NCI-H1694 (cell line): ENCODE measurements at regions not wholly inside any gene's neighbourhood (a gene's known extent, or its start where the extent isn't known, plus 50 kb on each side); places are given as distances from the start of the nearest gene placed in this dataset.

ENCODE experiments used
- DNase-seq: peaks from one replicate; lab custom pipeline; 2025; lab: John Stamatoyannopoulos, UW

DNA sequence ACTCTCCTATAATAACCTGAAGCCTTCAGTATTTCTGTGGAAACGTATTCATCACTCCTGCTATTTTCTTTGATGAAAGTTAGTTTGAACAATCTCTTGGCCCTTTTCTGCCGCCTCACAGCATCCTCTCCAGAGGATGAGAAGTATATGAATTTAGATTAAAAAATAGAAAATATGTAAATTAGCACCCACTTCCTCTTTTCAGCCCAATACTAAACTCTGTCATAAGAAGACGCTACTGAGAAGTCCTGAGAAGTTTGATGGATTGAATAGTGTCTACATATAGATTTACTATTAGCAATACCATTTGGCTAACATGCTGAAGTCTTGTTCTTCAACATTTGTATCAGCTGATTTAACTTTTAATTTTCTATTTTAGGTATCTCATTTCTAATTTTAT lies 526.4 kb upstream of the SPHKAP start:
- DNase-seq: no peak

DNA sequence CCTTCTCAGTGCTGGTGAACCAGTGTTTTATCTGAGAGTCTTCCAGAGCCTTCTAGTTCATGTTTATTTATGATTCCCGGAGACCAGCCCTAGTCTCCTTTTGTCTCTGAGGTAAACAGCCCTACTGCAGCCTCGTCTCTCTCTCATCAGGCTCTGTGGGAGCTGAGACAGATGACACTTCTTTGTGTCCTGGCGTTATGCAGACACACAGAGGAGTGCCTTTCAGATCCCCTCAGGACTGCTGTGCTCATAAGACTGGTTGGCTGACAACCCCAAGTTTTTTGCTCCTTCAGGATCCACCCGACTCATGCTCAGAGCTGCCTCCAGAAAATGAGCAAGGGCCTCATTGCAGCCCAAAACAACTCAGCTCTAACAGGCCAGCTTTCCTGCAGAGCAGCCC lies 523.8 kb upstream of the SPHKAP start:
- DNase-seq: no peak

DNA sequence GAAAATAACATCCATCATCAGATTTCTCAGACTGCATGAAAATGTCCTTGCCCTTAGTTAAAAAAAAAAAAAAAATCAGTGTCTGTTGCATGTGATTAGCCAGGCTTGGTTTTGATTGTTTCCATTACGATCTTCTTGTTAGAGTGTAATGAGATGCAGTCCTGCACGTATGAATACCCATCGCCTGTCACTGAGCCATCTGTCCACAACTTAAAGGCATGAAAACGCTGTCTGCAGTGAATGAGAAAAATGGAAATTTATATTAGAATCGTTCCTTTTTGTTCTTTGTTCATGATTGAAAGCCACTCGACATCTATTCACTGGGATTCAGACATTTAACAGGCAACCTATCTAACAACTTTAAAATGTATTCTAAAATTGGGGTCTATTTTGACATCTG lies 521.7 kb upstream of the SPHKAP start:
- DNase-seq: peak; percentile 12

DNA sequence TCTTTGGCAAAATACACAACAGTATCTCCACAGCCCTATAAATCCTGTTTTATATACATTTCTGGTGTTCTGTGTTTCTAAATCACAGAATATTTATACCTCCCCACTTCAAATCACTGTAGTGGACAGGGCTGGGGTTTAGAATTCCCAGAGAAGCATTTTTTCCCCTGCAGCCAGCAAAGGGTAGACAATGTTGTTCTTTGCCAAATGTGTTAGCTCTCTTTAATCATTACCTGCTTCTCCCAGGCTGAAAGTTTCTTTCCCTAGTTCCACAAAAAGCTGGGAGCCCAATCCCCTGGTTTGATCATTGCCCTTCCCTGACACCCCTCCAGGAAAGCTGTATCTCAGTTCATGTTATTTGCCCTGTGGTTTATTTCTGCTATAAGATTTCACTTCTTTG lies 520.0 kb upstream of the SPHKAP start:
- no peak for DNase-seq

DNA sequence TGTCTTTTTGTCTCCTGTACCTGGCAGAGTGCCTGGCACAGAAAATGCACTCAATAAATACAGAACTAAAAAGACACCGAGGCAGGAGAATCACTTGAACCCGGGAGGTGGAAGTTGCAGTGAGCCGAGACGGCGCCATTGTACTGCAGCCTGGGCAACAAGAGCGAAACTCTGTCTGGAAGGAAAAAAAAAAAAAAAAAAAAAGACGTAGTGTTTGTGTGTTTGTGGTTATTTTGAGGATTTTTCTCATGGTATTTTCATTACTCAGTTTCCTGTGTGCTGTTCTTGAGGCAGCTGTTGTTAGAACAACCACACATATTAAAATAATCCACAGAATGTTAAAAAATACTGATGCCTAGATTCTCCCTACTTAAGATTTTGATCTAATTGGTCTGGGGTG lies 519.2 kb upstream of the SPHKAP start:
- no peak for DNase-seq

DNA sequence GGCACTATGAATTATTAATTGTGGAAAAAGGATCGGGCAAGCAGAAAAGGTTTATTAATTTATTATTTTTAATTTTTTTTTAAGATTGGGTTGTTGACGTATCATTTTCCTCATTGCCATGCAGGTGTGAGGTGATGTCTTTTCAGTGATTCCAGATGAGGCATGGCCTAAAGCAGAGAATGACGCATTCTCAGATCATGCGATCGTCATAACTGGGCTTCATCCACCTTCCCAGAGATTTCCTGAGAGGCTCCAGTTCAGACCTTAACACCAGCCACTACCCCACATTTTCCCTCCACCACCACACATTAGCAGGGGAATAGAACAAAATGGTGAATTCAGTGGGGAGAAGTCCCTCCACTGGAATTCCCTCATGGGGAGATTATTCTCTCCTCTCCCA lies 518.4 kb upstream of the SPHKAP start:
- no peak for DNase-seq

DNA sequence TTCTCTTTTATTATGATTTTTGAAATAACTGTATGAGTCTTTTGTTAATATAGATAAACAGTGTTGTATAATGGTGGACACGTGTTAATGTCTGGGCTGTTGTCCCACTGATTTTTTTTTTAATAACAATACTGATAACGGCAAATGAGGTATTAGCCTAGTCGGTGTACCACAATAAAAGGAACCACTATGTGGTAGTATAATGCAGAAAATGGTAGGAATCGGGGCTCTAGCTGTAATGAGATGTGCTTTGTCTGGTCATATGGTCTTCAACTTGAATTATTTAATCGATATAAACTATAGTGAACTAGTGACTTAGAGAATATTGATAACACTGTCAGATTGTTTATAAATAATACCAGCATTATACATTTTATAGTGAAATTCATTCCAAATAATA lies 517.9 kb upstream of the SPHKAP start:
- DNase-seq: no peak

DNA sequence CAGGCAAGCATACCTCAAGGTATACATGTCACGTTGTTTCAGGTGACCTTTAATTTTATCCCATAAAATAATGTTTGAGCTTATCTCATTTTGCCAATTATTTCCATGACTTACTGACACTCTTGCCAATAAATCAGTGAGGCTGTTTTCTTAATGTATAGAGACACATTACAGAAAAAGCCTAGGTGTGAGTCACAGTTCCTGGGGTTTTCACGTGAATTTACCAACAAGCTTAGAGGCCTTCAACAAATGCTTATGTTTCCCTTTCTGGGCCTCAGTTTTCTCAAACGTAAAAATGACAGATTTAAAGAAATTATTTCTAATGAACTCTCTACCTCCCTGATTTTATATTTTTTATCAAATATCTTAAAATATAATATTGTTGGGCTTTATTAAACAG lies 517.5 kb upstream of the SPHKAP start:
- no peak for DNase-seq

DNA sequence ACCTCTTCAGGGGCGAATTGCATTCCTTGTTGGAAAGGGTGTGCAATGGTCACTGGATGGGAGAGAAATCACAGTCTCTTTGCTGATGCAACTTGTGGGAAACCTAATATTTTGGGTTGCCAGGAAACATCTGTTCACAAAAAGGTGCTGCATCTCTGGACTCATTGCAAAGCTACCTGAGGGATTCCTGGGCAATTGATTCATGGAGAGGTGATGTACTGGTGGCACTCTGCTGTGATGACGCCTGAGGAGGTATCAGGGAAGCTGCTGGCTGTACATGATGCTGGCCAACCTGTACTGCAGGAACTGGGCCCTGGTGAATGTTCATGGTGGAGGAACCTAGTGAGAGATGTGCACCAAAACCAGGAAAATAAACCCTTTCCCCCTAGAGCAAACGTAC lies 516.0 kb upstream of the SPHKAP start:
- DNase-seq: no peak

DNA sequence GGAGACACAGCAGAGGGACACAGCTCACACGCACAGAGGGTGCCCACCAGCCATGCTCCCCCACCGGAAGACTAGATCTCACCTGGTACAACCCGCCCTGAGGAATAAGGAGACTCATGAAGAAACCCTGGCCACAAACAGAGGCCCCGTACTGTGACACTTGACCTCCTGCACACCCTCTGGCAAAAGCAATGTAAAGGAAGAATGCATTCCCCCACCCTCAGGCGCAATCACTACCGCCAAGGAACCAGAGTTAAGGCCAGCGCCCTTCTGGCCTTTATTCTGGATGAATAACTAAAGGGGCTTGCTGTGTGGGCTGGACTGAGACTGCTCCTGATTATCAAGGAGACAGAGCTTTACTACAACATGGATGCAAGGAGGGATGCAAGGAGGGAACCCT lies 509.2 kb upstream of the SPHKAP start:
- no peak for DNase-seq

DNA sequence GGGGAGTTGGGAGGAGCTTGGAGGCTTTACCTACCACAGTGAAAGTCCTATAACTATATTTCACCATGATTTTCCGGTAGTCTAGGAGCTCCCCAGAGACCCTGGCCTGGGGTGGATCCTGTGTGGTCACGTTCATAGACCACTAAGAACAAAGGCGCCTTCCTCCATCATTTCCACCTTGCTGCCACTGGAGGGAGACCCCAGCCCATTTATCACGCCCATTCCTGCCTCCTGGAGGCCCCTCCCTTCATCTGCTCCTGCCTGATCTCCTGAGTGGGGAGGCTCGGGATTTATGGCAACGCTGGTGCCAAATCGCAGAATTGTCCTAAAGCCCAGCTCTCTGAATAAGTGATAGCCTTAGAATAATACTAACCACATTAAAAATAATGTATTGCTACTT lies 507.6 kb upstream of the SPHKAP start:
- DNase-seq: no peak

DNA sequence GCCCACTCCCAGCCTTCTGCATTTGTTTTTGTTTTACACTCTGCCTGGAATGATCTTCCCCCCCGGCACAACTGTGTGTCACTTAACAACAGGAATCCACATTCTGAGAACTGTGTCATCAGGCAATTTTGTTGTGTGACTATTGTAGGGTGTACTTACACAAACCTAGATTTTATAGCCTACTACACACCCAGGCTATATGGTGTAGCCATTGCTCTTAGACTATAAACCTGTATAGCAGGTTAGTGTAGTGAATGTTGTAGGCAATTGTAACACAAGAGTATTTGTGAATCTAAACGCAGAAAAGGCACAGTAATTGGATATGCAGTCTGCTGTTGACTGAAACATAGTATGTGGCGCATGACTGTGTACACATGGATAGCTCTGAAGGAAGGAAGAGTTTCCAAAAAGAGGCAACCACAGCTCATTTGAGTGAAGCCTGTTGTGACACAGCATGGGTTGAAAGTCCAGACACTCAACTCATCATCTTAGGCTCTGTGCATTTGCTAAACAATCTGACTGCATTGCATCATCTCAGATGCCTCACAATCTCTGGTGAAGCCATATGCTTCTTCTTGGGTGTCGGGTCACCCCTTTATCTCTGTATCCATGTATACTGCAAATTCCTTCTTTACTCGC lies 506.6 kb upstream of the SPHKAP start:
- DNase-seq: no peak

DNA sequence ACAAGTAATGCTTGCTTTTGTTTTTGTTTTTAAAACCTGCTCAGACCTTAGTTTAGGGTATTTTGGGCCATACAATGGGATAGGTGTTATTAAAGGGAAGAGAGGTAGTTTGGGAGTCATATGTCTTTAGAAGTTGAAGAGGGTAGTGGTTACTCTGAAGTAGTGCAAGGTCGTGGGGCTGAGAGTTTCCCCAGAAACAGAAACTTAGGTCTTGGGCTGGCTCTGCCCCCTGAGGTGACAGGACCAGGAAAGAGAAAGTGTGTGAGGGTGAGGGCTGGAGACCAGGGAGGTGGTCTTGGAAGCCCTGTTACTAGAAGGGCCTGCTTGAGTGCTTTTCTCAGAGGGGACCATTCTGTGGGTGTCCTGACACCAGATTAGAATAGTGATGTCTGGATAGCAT lies 500.5 kb upstream of the SPHKAP start:
- no peak for DNase-seq

DNA sequence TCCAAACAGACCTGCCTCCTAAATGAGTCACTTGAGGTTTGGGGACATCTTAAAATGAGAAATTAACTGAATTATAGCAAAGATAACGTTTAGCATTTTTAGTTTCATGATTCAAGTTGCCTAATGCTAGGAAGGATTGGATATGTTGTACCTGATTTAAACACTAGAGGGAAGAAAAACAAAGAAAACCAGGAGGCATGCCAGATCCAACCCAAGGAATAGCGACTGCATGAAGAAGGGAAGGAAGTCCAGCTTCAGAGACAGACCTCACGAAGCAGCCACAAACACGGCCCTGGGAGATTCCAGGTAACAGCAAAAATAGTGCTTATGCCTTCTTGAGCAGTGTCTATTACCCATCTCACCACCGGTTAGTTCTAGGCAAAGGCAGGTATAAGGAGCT lies 499.9 kb upstream of the SPHKAP start:
- DNase-seq: no peak

DNA sequence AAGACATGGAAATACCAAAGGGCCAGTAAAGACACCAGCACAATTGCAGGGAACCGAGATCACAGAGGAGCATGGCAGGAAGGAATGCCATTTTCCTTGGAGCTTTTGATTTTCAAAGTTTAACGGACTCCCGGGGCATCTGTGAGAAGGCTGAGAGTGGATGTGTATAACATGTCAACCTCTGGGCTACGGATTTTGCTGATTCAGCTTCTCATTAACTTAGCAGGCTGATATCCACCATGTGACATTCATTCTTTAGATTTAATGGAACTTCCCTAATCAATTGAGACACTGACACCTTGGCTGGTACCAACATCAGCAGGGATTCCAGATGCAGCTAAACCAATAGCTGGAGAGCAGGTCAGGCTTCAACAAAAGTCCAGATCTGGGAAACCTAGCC lies 496.6 kb upstream of the SPHKAP start:
- no peak for DNase-seq

DNA sequence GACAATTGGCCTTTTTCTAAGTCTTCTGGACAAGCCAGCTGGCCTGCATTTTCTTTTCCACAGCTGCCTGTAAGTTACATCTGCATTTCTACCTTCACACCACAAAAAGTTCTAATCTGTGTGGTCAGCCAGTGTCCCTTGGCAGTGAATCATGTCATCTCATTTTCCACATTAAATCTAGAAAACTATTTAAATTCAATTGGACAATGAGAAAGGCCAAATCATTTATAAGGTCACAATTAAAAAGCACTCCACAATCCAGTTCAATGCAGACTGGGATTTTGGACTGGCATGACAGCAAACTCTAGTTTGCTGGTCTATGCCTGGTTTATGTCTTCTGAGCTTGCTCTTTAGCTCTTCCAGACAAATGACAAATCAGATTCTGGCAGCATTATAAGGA lies 494.2 kb upstream of the SPHKAP start:
- no peak for DNase-seq

DNA sequence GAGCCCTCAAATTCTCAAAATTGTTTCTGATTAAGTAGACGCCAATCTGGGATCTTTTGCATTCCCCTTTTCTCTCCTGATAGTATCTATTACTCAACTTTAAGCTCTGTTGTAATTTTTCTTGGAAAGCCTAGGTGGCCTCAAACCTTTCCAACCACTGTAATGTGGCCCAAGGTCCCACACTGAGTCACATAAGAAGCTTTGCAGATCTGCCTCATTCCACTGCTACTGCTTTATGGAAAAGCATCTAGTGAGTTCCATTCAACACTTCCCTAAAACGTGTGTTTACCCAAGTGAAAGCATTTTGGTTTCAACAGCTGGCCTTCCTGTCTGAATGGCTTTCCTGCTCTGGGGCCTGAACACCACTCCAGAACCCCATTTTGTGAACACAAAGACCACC lies 493.6 kb upstream of the SPHKAP start:
- DNase-seq: no peak

DNA sequence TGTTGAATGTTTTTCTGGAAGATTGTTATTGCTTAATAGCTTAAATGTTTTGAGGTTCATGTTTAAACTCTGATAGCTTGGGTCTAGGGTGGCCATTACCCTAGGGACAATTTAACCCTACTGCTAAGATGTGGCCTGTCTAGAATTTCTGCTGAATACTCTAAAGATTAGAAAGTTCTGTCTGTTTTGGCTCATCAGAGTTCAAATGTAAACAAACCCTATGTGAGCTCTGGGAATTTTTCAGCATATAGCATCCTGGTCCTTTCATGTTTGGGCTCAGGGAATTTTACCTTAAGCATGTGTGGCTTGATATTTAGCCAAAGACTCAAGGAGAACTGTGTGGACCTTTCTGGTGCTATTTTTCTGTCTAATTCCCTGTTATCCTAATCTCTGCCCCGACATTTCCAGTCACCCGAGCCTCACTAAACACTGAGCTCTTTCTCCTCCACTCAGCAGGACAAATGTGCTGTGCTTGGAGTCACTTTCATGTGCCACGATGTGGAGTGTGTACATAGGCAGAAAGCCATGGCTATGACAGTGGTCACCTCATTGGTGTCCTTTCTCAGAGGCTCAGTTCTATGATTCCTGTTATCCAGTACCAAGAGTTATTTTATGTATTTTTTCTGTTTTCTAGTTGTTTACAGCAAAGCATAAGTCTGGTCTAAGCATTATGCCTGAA lies 492.5 kb upstream of the SPHKAP start:
- DNase-seq: no peak

DNA sequence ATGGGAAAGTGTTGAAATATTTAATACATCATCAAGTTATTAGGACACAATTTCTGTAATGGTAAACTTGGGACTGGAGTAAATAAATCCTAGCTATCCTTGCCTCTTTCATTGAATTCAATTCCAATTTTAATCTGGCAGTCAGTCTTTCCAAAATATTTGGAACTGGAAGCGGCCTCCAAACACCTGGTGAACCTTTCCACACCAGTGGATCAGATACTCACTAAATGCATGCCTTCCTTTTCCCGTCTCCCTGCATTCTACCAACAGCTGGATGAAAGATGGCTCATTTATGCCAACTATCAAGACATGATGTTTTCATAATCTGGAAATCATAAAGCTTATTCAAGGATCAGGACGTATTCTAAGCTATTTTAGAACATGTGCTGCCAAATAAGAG lies 488.2 kb upstream of the SPHKAP start:
- no peak for DNase-seq

DNA sequence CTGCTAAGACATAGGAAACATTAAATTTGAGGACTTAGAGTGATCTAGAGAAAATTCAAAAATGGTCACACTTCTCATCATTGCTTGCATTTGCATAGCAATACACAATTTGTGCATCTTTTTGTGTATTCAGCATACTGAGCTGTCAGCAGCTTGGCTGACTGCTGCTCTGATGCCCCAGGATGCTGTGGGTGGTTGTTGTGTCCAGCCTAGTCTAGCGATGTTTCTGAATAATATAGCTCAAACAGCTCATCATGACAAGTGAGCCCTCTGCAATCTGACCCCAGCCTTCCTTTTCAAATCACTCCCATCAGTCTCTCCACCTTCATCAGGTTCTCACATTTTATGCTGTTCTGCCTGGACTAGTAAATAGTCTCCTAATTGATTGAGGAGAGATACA lies 483.7 kb upstream of the SPHKAP start:
- no peak for DNase-seq

DNA sequence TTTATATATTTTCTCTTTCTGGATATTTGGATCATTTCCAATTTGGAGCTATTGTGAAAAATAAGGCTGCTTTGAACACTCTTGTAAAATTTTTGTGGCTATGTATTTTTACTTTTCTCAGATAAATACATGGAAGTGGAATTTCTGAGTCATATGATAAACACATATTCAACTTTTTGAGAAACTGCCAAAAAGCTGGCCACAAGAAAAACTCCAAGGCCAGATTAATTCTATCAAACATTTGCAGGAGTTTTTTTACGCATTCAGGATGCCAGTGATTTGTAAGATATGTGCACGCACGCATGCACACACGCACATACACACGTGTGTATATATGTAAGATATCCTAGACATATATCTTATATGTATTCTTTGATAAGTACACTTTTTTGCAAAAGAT lies 477.5 kb upstream of the SPHKAP start:
- DNase-seq: no peak

DNA sequence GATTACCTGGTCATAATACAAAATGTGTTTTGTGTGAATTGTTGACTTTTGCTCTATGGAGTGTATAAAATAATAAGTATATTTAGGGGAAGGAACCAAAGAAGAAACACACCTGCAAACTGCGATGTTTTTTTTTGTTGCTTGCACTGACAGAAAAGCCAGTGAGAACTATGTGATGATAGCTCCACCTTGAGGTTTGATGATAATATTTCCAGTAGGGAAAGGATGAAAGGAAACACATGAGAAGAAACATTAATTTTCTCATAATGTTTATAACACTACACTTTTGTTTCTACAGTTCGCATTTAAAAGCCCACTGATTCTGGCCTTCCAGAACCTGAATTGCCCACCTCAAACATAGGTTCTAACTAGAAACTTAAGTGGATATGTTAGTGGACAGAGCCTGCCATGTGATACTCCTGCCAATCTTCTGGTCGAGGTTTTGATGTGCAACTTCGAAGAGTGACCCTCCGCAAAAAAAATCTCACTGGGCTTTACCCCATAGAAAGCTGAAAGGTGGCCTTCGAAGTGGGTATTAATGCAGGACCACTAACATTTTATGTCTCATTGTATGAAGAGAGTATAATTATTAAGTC lies 476.4 kb upstream of the SPHKAP start:
- peak; percentile 61 for DNase-seq

DNA sequence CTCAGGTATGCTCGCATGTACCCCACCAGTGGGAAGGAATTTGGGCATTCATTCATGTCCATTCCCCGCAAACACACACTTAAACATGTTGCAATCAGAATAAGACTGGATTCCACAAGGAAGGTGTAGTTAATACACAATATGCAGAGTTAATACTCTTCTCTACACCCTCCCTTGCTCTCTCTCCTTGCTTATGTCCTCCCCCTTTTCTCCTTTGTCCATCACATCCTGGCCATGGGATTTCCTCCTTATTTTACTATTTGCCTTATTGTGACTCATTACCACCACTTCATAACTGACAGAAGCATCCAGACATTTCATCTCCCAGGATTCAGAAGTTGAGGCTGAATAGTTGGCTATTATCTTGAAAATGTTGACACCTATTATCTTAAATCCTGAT lies 473.8 kb upstream of the SPHKAP start:
- DNase-seq: no peak

DNA sequence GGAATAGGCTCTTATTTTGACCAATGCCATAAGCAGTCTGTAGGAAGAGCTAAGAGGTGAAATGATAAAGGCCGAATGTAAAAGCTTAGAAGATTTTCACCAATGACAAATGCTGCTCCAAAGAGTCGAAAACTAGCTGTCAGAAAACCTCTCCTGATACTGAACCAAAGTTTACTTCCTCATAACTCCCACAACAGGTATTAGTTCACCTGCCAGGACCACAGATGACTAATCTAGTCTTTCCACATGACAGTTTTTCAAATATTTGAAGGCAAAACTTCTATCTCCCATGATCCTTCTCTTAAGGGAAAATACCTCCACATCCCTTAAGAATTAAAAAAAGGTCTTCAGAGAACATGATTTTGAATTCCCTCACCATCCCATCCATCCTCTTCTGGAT lies 473.2 kb upstream of the SPHKAP start:
- no peak for DNase-seq
